ENCODE measurements at regions not wholly inside any gene's neighbourhood (a gene's known extent, or its start where the extent isn't known, plus 50 kb on each side); places are given as distances from the start of the nearest gene placed in this dataset.
"Not testable (repeated sequence)": the region's sequence is repeated elsewhere in the genome, so short reads cannot be mapped to it uniquely, and the experiment has no call there.

DNA sequence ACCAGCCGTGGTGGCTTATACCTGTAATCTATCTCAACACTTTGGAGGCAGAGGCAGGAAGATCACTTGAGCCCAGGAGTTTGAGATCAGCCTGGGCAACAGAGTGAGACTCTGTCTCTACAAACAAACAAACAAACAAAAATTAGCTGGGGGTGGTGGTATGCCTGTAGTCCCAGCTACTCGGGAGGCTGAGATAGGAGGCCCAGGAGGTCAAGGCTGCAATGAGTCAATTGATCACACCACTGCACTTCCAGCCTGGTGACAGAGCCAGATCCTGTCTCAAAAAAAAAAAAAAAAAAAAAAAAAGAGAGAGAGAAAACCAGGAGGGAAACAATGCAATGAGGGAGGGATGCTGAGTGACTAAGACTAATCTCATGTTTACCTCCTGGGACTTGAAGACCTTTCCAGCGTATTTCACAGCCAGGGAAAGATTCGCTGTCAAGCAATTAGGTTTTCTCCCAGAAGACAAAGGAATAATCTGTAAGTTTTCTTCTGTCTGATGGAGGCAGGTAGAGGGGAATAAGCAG, 51.1 kb upstream of the MIER3 start:
- no peak for DNase-seq (ENCODE audit: low read depth in 3 of 3, low spot score in 2 of 3)

- DNase-seq (ENCODE audit: low read depth in 3 of 3, low spot score in 2 of 3): not testable (repeated sequence)
Measured at GRCh38 chr5:57003566-57003965, 51.6 kb upstream of the MIER3 start.

DNA sequence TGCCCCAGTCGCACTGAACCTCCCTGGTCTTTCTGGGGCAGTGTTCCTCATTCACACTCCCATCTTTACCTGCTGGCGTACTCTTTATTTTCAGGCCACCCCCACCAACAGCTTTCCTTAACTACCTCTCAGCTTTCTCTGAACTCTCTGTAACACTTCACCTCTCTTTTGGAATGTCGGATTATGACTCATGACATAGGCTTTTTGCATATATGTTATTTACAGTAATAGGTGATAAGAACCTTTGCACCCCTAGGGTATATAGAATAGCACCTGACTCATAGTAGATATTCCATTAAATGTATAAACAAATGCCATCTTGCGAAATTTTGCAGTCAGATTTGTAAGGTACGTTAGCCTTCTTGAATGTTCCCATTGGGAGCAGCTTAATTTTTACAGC, 52.9 kb upstream of the MIER3 start:
- peak in 1 of 3 donors; percentile 3 for DNase-seq (ENCODE audit: low read depth in 3 of 3, low spot score in 2 of 3)

DNA sequence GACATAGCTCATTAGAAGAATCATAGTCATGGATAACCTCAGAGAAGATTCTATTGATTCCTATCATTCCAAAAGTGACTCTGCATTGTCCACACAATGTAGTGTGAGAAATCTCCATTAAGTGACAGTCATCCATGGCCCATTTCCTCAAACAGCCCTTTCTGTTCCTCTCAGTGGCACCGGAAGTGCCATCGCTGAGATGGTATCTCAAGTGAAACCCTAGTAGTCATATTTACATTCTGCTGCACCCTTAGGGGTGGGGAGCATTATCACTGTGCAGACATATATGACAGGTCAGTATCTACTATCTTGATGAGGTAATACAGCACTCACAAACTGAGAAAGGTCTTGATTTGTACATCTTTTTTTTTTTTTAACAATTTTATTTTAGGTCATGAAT, 55.4 kb upstream of the MIER3 start:
- no peak for DNase-seq (ENCODE audit: low read depth in 3 of 3, low spot score in 2 of 3)

DNA sequence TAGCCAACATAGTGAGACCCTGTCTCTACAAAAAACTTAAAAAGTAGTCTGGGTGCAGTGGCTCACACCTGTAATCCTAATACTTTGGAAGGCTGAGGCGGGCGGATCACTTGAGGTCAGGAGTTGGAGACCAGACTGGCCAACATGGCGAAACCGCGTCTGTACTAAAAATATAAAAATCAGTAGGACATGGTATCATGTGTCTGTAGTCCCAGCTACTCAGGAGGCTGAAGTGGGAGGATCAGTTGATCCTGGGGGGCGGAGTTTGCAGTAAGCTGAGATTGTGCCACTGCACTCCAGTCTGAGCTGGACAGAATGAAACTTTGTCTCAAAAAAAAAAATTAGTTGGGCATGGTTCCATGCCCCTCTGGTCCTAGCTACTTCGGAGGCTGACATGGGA, 57.9 kb upstream of the MIER3 start:
- DNase-seq (ENCODE audit: low read depth in 3 of 3, low spot score in 2 of 3): no peak

DNA sequence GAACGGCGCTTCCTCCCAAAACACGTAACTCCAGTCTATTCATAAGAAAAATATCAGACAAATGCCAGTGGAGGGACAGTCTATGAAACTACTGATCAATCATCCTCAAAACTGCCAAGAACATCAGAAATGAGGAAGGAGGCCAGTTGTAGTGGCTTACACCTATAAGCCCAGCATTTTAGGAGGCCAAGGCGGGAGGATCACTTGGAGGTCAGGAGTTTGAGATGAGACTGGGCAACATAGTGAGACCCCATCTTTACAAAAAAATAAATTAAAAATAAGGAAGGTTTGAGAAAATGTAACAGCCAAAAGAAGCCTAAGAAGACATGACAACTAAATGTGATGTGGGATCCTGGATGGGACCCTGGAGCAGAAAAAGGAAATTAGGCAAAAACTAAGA, 58.9 kb upstream of the MIER3 start:
- DNase-seq (ENCODE audit: low read depth in 3 of 3, low spot score in 2 of 3): no peak

- DNase-seq (ENCODE audit: low read depth in 3 of 3, low spot score in 2 of 3): no peak
Measured at GRCh38 chr5:57012511-57012910, 60.6 kb upstream of the MIER3 start.

- DNase-seq (ENCODE audit: low read depth in 3 of 3, low spot score in 2 of 3): no peak
Measured at GRCh38 chr5:57025961-57026360, 74.0 kb upstream of the MIER3 start.

GRCh38 chr5:57028161-57028560, 76.2 kb upstream of the MIER3 start:
- no peak for DNase-seq (ENCODE audit: low read depth in 3 of 3, low spot score in 2 of 3)

GRCh38 chr5:57032151-57032551, 80.2 kb upstream of the MIER3 start:
- DNase-seq (ENCODE audit: low read depth in 3 of 3, low spot score in 2 of 3): no peak

GRCh38 chr5:57033103-57033502, 81.2 kb upstream of the MIER3 start:
- DNase-seq (ENCODE audit: low read depth in 3 of 3, low spot score in 2 of 3): no peak

DNA sequence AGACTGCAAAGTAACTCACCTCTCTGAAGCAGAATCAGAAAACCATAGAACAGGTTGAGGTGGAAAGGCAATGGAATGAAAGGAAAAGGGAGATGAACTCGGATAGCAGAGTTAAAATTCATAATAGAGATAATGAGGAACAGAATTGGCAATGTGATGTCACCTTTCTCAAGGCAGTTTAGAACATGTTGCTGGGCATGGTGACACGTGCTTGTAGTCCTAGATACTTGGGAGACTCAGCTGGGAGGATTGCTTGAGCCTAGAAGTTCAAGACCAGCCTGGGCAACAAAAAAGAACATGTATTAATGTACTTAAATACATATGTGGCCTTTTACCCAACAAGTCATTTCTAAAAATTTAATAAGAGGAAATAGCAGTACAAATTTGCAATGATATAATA, 81.6 kb upstream of the MIER3 start:
- no peak for DNase-seq (ENCODE audit: low read depth in 3 of 3, low spot score in 2 of 3)

DNA sequence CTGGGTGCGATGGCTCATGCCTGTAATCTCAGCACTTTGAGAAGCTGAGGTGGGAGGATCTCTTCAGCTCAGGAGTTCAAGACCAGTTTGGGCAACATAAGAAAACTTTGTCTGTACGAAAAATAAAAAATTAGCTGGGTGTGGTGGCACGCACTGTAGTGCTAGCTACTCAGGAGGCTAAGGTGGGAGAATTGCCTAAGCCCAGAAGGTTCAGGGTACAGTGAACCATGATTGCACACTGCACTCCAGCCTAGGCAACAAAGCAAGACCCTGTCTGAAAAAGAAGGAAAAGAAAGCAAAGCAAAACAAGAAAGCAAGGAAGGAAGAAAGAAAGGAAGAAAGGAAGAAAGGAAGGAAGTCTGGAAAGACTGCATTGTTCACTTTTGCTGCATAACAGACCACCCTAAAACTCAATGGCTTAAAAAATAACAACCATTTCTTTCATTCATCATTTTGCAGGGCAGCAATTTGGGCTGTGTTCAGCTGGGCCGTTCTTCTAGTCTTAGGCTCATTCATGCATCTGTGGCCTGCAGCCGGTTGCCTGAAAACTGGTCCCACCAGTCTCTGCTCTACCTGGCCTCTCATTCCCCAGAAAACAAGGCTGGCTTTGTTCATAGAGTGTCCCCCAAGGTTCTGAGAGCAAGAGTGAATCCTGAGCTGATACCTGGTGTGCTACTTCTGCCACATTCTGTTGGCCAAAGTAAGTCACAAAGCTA, 82.4 kb upstream of the MIER3 start:
- DNase-seq (ENCODE audit: low read depth in 3 of 3, low spot score in 2 of 3): no peak

GRCh38 chr5:57035955-57036354, 84.0 kb upstream of the MIER3 start:
- DNase-seq (ENCODE audit: low read depth in 3 of 3, low spot score in 2 of 3): no peak

DNA sequence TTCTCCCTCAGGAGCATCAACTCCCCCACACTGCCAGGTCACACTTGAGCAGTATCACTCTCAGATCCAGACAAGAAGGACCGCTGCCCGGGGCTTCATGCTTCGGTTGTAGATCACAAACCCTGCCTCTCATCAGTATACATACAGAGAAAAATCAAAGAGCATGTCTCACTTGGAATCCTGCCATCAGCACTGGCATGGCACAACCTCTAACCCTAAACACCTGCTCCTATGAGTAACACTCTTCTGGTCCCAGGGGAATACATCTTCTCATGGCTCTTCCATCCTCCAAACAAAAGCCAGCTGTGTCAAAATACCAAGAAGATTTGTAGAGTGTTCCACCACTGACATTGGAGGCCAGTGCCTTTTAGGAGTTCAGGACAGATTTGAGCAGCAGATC, 84.8 kb upstream of the MIER3 start:
- no peak for DNase-seq (ENCODE audit: low read depth in 3 of 3, low spot score in 2 of 3)

GRCh38 chr5:57037355-57037754, 85.4 kb upstream of the MIER3 start:
- DNase-seq (ENCODE audit: low read depth in 3 of 3, low spot score in 2 of 3): no peak

DNA sequence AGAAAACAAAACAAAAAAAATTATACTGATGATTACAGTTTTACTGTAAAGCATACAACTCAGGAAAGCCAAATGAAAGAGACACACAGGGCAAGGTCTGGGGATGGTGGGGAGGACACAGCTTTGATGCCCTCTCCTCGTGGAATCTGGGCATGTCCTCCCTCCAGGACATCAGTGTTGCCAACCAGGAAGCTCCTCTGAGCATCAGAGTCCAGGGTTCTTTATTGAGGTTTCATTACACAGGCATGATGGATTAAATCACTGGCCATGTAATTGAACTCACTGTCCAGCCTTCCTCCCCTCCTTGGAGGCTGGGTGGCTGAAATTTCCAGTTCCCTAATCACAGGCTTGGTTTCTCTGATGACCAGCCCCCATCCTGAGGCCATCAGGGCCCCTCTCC, 89.6 kb upstream of the MIER3 start:
- no peak for DNase-seq (ENCODE audit: low read depth in 3 of 3, low spot score in 2 of 3)

DNA sequence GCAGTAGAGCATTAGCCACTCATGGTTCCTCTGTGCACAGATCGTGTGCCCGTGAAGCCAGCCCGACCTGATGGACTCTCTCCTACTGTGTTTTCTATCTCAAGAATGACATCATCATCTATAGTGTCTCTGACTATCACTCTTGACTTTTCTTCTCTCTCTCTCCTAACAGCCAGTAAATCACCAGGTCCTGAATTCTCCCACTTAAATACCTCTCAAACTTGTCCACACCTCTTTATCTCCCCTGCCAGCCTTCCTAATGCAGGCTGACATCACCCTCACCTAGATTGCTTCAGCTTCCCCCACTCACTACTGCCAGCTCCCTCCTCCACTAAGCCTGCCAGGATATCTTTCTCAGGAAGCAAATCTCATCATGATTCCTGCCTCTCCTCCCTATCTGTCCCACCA, 90.6 kb upstream of the MIER3 start:
- no peak for DNase-seq (ENCODE audit: low read depth in 3 of 3, low spot score in 2 of 3)

DNA sequence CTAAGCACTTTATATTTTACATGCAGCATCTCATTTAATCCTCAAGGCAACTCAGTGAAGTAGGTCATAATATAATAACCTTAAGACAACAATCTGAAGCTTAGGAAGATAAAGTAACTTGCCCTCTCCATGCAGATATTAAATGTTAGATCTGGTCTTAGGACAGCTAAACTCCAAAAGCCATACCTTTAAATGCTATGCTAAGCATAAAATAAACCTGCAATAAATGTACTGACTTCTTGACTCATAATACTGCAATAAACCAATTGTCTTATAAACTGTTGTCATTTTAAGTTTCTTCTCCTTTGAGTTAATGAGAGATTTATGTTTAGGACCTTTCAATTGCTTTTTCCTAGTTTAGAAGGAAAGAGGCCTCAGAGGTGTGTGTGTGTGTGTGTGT, 102.2 kb upstream of the MIER3 start:
- no peak for DNase-seq (ENCODE audit: low read depth in 3 of 3, low spot score in 2 of 3)

DNA sequence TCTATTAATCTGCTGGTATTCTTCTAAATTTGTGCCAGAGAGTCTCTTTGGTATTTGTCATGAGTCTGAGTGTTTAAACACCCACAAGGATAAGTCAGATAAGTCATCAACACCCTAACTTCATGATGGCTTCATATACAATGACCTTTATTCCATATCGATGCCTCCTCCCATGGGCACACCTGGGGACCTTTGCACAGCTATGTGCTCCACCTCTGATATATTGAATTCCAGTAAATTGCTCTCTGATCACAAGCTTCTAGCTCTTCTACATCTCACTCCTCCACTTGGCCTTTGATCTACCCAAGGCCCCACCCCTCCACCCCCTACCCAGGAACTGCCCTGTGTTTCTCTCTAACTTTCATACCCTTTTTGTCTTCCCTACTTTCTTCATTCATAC, 102.7 kb upstream of the MIER3 start:
- no peak for DNase-seq (ENCODE audit: low read depth in 3 of 3, low spot score in 2 of 3)

- no peak for DNase-seq (ENCODE audit: low read depth in 3 of 3, low spot score in 2 of 3)
Measured at GRCh38 chr5:57055731-57056130, 103.8 kb upstream of the MIER3 start.

GRCh38 chr5:57063773-57064172, 110.1 kb upstream of the GPBP1 start:
- DNase-seq (ENCODE audit: low read depth in 3 of 3, low spot score in 2 of 3): no peak
